Stimulated activated CD4-positive, alpha-beta T cell treated with anti-CD3 and anti-CD28 coated beads, Interleukin-12 subunit alpha, Interleukin-12 subunit beta, amount 100 ng/mL, for 48 hours (primary cell): ENCODE measurements at regions not wholly inside any gene's neighbourhood (a gene's known extent, or its start where the extent isn't known, plus 50 kb on each side); places are given as distances from the start of the nearest gene placed in this dataset.

Experiments used
- DNase-seq, 3 donors: peaks; one replicate each; pipeline ENCODE4 v3.0.0-alpha.2; 2020; ENCODE audit warnings: low read depth in 2 of 3, low spot score in 1 of 3

DNA sequence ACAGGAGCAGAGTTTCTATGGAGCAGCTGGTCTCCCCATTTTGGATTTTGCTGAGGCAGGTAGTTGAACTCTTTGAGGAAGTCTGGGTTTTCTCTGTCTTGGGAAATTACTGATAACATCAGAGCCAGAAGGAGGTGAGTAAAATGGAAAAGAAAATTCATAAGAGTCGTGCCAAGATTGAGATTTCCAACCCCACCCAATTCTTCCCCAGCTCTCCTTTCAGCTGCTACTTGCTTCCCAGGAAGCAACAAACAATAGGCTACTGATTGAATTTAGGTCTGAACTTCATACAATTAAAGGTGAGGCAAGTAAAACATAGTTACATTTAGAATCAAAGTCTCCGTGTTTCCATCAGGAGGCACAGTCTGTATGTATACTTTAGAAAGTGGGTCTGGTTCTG lies 54.6 kb upstream of the EOLA2 start:
- DNase-seq = no peak

DNA sequence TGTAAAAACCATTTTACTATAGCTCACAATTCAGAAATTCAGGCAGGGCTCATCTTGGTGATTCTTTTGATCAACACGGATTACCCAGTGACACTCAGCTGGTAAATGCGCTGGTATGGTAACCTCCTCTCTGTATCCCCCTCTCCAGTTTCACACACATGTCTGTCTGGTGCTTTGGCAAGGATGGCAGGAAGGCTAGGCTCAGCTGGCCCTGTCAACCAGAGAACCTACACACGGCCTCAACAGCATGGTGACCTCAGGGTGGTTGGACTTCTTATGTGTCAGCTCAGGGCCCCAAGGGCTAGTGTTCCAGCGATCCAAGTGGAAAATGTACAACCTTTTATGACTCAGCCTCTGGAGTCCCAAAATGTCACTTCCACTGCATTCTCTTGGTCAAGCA lies 55.7 kb upstream of the EOLA2 start:
- DNase-seq = no peak

DNA sequence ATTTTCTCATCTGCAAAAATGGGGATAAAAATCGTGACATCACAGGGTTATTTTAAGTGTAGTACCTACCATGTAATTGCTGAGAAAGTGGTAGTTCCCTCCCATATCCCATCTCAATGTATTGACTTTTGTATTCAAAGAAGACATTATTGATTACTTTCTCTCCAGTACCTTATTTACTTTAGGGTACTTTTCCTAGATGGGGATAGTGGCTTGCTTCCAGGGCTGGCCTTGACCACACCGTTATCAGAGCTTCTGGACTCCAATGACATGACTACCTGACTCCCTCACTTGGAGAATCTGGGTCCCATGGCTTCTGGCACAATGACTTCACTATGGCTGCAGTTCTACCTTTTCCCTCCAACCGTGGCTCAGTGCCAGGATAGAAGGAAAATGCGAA lies 58.2 kb upstream of the EOLA2 start:
- no peak for DNase-seq

DNA sequence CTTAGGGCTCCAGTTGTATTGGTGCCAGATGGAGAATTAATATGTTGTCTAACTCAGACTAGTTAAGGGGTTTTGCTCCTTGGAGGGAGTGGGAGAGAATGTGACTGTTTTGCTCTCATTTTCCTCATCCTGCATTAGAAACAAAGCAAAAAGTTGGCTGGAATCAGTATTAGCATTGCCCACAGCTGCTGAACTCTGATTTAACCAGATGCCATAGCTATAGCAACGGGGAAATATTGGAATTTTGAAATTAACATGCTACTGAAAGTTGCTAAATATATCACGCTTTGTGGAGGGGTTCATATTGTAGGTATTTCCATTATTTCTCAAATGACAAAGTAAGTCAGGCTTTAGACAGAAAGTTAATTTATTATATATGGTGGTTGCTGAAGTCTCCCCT lies 66.7 kb upstream of the EOLA2 start:
- no peak for DNase-seq

DNA sequence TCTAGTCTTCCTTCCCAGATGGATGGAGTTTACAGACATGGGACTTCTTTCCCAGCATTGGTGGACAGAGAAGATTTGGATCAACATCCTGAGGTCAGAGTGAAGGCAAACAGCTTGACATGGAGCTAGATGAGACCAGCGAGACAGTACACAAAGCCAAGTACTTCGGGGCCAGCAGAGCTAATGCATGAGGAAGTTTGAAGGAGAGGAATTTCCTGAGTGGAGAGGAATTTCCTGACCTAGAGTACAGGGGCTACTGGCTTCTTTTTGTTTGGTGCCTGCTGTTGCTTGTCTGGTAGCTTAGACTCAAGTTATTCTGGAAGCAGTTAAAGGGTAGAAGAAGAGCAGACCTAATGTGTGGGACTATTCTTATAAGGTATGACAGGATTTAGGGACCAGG lies 69.1 kb upstream of the EOLA2 start:
- DNase-seq = no peak

DNA sequence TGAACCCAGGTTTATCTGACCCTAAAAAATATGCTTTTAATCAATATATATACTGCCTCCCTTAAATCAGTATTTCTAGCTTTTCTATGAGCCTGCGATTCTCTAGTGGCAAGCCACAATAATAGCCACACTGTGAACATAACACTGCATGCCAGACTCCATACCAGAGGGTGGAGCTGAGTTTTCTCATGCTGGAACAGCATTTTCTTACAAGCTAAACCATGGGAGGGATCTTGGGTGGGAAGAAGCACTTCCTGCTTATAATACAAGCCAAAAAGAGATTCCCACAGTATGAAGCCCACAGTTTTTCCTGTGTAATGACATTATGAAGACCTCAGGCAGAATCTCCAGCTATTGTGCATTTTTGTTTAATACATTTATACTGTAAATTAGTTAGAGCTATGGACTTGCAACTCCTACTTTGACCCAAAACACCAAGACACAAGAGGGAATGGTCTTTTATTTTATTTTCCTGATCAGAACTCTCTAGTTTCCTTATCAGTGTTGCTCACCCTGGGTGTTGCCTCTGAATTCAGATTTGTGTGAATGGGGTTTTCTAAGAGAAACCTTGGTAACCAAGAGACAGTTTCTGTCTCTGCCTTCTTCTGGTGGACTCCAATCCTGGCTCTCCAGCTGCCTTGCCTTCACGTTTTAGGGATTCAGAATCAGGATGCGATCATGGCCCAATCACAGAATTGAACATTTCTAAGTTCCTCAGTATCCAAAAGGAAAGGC lies 74.5 kb upstream of the EOLA2 start:
- no peak for DNase-seq

DNA sequence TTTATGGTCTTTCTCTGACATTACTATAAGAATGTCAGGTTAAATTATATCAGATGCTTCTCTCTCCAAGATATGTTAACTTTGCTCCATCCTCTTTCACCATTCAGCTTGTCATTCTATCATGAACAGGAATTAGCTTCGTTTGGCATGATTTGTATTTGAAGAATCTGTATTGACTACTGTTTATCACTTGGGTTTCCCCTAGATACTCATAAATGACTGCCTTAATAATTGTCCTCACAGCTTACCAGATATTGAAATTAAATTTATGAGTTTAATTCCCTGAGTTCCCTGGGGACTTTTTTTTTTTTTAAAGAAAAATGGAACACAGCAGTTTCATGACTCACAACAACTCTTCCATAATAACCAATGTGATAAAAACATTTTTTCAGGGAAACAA lies 76.2 kb upstream of the EOLA2 start:
- no peak for DNase-seq

DNA sequence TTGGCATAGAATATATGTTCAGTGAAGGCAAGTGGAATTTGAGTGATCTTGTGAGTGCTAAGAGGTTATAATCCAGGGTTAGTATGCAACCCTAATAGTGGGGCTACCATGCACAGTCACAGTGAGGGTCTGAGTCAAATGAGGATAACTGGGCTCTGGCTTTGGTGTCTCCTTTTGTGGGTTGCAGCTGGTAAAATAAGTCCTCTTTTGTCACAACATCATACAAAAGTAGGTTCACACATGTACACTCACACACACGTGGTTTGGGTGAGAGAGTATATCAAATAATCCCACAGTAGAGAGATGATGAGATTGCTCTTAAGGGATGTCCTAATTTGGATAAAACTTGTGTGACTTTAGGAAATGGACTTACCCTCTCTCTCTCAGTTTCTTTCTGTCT lies 79.6 kb upstream of the EOLA2 start:
- no peak for DNase-seq

DNA sequence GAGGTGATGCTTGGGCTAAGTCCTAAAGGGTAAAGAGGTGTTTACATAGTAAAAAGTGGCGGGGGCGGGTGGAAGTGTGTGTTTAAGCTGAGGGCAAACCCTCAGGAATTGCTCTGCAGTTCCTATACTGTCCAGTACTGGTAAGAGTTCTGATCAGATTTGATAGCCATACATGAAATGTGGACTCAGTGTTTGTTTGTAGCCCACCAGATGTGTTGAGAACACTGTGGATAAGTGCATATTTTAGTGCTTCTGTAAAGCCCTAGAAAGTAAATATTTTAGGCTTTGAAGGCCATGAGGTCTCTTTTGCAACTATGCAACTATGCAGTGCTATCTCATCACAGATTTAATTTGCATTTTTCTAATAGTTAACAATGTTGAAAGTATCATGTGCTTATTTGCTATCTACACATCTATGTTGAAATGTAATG lies 80.7 kb upstream of the EOLA2 start:
- DNase-seq = no peak

DNA sequence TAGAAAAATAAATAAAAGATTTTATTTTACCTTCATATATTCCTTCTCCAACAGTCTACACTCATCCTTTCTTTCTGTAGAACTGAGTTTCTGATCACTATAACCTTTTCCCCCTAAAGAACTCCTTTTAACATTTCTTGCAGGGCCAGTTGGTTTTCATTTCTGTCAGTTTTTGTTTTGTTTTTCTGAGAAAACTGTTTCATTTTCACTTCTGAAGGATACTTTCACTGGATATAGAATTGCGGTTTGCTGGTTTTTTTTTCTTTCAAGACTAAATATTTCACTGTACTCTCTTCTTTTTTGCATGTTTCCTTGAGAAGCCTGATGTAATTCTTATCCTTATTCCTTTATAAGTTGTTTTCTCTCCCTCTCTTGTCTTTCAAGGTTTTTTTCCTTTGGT lies 90.4 kb upstream of the EOLA2 start:
- DNase-seq = no peak

DNA sequence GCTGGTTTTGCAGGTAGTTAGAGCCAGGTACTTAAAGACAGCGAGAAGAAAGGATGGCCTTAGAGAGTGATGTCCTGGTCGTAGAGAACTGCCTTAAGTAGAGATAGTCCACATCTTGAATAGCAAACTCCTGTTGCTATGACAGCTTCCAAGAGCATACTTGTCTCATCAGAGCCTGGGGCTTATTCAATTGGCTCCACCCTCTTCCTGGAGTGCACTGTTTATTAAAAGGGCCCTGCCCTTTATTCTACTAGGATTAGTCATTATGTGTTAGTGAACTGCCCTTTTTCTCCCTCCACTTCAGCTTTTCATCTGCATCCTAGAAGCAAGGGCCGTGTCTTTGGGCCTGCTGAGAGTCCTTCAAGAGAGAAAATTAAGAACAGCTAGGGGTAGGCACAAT lies 94.5 kb upstream of the EOLA2 start:
- no peak for DNase-seq

DNA sequence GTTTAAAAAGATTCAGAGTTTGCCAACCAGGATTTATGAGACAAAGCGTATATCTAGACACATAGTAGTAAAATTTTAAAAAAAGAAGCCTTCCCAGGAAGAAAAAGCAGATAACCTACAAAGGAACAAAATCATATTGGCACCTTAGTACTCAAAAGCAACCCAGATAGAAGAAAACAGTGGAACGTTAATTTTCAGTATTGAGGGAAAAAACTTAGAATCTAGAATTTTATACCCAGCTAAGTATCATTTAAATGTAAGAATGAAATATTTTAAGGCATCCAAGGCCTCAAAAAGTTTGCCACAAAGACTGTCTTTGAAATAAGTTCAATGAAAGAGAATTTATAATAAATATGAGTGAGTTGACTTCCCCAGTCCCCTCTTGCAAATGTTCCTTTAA lies 96.5 kb upstream of the EOLA2 start:
- DNase-seq = no peak

DNA sequence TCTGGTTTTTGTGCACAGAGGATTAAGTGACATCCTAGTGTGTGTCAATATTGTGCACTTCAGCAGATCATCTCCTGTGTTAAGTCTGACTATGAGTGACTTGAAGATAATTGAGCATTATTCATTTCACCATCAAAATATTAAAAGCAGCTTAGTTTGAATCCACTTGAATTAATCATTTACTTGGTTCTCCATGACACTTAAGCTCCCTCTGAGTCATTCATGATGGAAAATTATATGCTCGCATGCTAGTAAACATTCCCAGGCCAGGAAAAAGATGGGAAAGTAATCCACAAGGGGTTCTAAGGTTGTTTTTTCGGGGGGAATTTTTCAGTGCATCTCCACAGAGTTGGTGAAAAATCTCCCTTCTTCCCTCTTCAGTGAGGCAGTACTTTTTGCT lies 97.2 kb upstream of the EOLA2 start:
- DNase-seq = no peak

DNA sequence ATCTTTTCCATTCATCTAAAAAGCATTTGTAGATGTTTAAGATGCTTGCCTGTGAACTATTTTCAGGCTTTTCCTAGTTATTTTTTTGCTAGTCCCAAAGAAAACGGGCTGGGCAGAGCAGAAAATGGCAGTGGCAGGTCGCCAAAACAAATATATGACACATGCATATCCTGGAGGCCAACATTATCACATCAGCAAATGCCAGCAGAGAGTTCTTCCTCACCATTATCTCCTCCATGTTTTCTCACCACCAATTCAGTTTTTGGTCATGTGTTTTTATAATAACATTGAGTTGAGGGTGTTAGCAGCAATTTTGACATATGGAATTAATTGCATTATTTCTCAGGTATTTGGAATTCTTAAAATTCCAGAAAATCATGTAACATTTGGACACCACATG lies 97.9 kb upstream of the EOLA2 start:
- no peak for DNase-seq

DNA sequence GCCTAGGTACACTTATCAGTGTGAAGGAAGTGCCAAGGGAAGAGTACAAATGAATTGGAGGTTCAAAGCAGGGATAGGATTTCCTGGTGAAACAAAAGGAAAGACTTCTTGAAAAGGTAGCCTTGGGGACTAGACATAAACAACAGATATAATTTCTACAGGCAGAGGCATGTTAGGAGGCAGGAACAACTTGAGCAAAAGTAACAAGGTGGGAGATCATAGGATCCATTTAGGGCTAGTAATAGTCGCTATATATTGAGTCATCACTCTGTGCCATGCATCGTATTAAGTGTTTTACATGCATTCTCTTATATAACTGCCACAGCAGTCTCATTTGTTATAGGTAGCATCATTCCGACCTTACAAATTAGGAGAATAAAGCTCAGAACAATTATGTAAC lies 98.3 kb upstream of the EOLA2 start:
- DNase-seq = no peak

DNA sequence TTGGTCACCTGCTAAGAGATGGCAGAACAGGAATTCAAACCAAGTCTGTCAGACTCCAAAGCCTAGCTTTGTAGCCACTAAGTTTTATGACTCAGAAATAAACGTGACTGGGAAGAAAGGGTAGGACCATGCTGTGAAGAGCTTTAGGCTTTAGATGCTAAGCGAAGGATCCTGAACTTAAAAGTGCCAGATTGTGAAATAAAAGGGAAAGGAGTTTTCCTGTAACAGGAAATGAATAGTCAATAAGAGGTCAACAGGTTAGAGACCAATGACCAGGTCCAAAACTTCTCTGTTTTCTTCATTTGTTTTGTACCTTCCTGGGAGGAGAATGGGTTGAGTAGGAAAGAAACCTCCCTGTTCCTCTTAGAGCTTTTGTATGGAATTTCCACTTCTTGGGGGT lies 98.8 kb upstream of the EOLA2 start:
- DNase-seq = no peak

DNA sequence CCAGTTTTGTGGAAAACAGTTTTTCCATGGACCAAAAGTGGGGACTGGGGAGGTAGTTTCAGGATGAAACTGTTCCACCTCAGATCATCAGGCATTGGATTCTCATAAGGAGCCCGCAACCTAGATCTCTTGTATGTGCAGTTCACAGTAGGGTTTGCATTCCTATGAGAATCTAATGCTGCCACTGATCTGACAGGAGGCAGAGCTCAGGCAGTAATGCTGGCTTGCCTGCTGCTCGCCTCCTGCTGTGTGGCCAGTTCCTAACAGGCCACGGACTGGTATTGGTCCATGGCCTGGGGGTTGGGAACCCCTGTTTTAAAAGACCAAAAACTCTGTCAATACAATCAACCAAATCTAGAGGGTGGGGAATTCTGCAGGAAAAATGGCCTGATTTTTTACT lies 100.0 kb upstream of the EOLA2 start:
- DNase-seq = no peak

DNA sequence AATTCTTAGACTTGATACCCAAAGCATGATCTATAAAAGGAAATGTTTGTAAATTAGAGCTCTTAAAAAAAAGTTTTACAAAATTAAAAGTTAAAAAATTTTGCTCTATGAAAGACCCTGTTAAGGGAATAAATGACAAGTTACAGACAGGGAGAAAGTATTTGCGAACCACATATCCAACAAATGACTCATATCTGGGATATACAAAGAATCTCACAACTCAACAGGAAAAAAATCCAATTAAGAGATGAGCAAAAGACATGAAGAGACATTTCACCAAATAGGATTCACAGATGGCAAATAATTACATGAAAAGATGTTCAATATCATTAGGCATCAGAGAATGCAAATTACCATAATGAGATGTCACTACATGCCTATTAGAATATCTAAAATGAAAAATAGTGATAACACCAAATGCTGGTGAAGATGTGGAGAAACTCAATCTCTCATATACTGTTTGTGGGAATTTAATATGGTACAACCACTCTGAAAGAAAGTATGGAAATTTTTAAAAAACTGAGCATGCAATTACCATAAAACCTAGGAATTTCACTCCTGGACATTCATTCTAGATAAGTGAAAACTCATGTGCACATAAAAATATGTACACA lies 100.8 kb upstream of the EOLA2 start:
- no peak for DNase-seq

DNA sequence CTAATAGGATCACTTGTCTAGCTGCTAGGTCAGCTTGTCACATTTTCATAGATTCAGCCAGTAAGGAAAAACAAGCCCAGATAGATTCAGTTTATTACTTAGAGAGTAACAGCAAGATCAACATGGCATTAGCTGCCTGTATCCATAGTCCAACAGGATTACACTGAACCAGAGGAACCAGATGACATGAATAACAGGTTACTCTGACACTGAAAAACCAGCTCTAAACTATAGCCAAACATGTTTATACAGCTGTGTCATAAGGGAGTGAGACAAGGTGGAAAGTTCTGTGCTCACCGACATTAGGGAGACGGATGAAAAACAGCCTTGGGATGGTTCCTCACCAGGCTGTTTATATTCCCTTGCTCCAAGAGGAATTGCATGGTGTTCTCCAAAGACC lies 102.9 kb upstream of the EOLA2 start:
- no peak for DNase-seq

DNA sequence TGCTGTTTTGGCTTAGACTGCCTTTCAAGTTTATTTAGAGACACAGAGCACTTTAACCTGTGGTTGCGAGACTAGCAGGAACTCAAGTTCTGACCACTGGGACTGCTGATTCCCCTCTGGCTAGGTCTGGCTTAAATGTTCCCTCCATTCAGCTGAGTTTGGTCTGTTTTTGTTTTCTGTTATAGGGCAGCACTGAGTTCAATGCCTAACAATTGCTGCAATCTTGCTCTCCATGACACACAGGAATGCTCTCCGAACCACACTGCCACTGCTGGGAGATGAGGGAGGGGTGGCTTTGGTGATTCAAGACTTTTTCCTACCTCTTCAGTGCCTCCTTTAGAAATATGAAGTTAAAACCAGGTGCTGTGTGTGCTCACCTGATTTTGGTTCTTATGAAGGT lies 106.3 kb upstream of the EOLA2 start:
- no peak for DNase-seq

DNA sequence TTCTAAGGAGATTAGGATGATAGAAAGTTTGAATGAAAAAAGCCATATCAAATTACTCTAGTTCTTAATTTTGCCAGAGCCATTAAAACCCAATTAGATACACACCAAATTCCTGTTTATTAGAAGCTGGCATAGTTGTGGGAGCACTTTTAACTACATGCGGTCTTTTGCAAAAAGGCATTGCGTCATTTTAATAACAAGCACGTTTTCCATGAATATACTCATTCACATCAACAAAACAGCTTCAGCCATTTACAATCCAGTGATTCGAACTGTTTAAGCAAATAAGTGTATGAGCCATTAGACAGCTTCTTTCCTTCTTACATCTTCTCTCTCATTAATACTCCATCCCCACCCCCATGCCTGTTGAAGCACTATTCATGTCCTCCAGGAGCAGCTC lies 109.5 kb upstream of the EOLA2 start:
- DNase-seq = no peak

DNA sequence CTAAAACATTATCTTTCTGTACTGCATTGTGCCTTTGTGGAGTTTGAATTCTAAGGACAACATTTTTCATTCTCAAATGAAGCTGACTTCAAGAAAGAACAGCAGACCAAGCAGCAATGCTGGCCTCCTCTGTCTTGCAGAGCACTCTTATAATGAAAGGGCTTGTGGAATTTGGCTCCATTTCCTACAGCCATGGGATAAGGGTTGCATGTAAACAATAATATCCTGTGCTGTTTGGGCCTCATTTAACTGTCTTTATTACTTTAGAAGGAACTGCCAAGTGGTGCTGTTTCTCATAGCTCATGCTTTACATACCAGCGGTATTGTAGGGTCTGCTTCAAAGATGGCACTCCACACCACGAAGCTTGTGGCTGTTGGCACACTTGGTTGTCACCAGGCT lies 111.4 kb upstream of the EOLA2 start:
- no peak for DNase-seq

DNA sequence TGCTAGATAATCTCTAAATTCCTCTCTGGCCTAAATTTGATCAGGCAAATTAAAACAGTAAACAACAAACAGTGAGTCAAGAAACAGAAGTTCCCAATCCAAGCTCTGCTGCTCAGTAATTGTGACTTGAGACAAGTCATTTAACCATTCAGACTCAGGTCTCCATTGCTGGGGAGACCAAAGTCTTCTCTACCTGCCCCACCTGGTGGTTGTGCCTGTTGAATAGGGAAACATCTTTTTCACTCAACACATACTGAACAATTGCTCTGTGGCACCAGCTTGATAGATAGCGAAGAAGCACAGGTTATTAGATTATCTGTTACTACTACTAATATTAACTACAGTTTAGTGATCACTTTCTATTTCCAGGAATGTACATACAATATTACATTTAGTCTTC lies 112.1 kb upstream of the EOLA2 start:
- DNase-seq = no peak
